ENCODE measurements at regions not wholly inside any gene's neighbourhood (a gene's known extent, or its start where the extent isn't known, plus 50 kb on each side); places are given as distances from the start of the nearest gene placed in this dataset.

- no CpG with 5 or more reads among the region's 3 CpGs for WGBS (ENCODE audit: extremely low coverage, insufficient coverage, insufficient read length)
- no peak overlapping the region for H3K4ac ChIP-seq (ENCODE audit: low read depth, low read length)
- H3K4me2 ChIP-seq (ENCODE audit: low read length), result no peak overlapping the region
Observed at GRCh38 chr12:85673921-85674420, 162.2 kb downstream of the RASSF9 start.

GRCh38 chr12:85676816-85677749, 159.1 kb downstream of the RASSF9 start:
- H4K8ac ChIP-seq (ENCODE audit: low read depth, low read length), result no peak overlapping the region
- H3K23ac ChIP-seq (ENCODE audit: low read length), result no peak overlapping the region
- no peak overlapping the region for H4K91ac ChIP-seq (ENCODE audit: low read depth, low read length)
- H2BK120ac ChIP-seq (ENCODE audit: insufficient read depth, low read length, poor library complexity), result no peak overlapping the region
- no peaks in the 10 kb centered on the region for H3K27me3 ChIP-seq (ENCODE audit: insufficient read depth, low read length)
- H3K36me3 ChIP-seq (ENCODE audit: control insufficient read depth in 1 of 2, insufficient read depth in 2 of 2, low read length in 2 of 2), result no peaks in the 10 kb centered on the region
- H3K9ac ChIP-seq (ENCODE audit: low read length), result no peak overlapping the region
- no peak overlapping the region for H2BK5ac ChIP-seq (ENCODE audit: low read depth, low read length, poor library complexity)
- H3K4me3 ChIP-seq (ENCODE audit: low read depth, low read length), result no peak overlapping the region
- H4K12ac ChIP-seq (ENCODE audit: low read depth, low read length), result no peak overlapping the region
- no peak overlapping the region for H3K4me2 ChIP-seq (ENCODE audit: low read length)
- no peaks in the 10 kb centered on the region for H3K4me1 ChIP-seq (ENCODE audit: control insufficient read depth in 1 of 2, insufficient read depth in 2 of 2, low read length in 2 of 2)
- H3K27ac ChIP-seq (ENCODE audit: low read depth, low read length), result no peak overlapping the region
- H2AFZ ChIP-seq (ENCODE audit: insufficient read depth, low read length, poor library complexity), result no peak overlapping the region
- no peaks in the 10 kb centered on the region for H3K9me3 ChIP-seq (ENCODE audit: insufficient read depth, low read depth, low read length)
- no peak for DNase-seq
- no peak overlapping the region for H3K14ac ChIP-seq (ENCODE audit: low read length)
- H3K79me2 ChIP-seq (ENCODE audit: control insufficient read depth, insufficient read depth, low read length, poor library complexity), result no peaks in the 10 kb centered on the region
- whole genome bisulfite sequencing (ENCODE audit: extremely low coverage, insufficient coverage, insufficient read length), result no CpG with 5 or more reads among the region's 4 CpGs
- no peak overlapping the region for H3K18ac ChIP-seq (ENCODE audit: low read length)
- H2AK5ac ChIP-seq (ENCODE audit: low read length), result no peak overlapping the region
- no peak overlapping the region for H2BK12ac ChIP-seq (ENCODE audit: low read length)
- no peak overlapping the region for H3K4ac ChIP-seq (ENCODE audit: low read depth, low read length)
- no peaks in the 10 kb centered on the region for H3K79me1 ChIP-seq (ENCODE audit: low read length)

More at GRCh38 chr12:85673921-85674420, 162.2 kb downstream of the RASSF9 start:
- no peak overlapping the region for H3K23ac ChIP-seq (ENCODE audit: low read length)
- H4K12ac ChIP-seq (ENCODE audit: low read depth, low read length), result no peak overlapping the region
- DNase-seq, result no peak
- no peak overlapping the region for H2AFZ ChIP-seq (ENCODE audit: insufficient read depth, low read length, poor library complexity)
- H3K9ac ChIP-seq (ENCODE audit: low read length), result no peak overlapping the region
- H2BK5ac ChIP-seq (ENCODE audit: low read depth, low read length, poor library complexity), result no peak overlapping the region
- no peak overlapping the region for H3K18ac ChIP-seq (ENCODE audit: low read length)
- no peak overlapping the region for H2BK12ac ChIP-seq (ENCODE audit: low read length)
- H3K27ac ChIP-seq (ENCODE audit: low read depth, low read length), result no peak overlapping the region
- H4K8ac ChIP-seq (ENCODE audit: low read depth, low read length), result no peak overlapping the region
- H3K4me1 ChIP-seq (ENCODE audit: control insufficient read depth in 1 of 2, insufficient read depth in 2 of 2, low read length in 2 of 2), result no peaks in the 10 kb centered on the region
- H3K79me1 ChIP-seq (ENCODE audit: low read length), result no peaks in the 10 kb centered on the region
- H2AK5ac ChIP-seq (ENCODE audit: low read length), result no peak overlapping the region
- H3K9me3 ChIP-seq (ENCODE audit: insufficient read depth, low read depth, low read length), result no peaks in the 10 kb centered on the region
- H4K91ac ChIP-seq (ENCODE audit: low read depth, low read length), result no peak overlapping the region
- no peaks in the 10 kb centered on the region for H3K27me3 ChIP-seq (ENCODE audit: insufficient read depth, low read length)
- no peaks in the 10 kb centered on the region for H3K79me2 ChIP-seq (ENCODE audit: control insufficient read depth, insufficient read depth, low read length, poor library complexity)
- no peaks in the 10 kb centered on the region for H3K36me3 ChIP-seq (ENCODE audit: control insufficient read depth in 1 of 2, insufficient read depth in 2 of 2, low read length in 2 of 2)
- H3K14ac ChIP-seq (ENCODE audit: low read length), result no peak overlapping the region
- H3K4me3 ChIP-seq (ENCODE audit: low read depth, low read length), result no peak overlapping the region
- H2BK120ac ChIP-seq (ENCODE audit: insufficient read depth, low read length, poor library complexity), result no peak overlapping the region

- H3K14ac ChIP-seq (ENCODE audit: low read length), result no peak overlapping the region
- H3K79me2 ChIP-seq (ENCODE audit: control insufficient read depth, insufficient read depth, low read length, poor library complexity), result no peaks in the 10 kb centered on the region
- no peak overlapping the region for H3K9ac ChIP-seq (ENCODE audit: low read length)
- H3K27me3 ChIP-seq (ENCODE audit: insufficient read depth, low read length), result no peaks in the 10 kb centered on the region
- no peaks in the 10 kb centered on the region for H3K4me1 ChIP-seq (ENCODE audit: control insufficient read depth in 1 of 2, insufficient read depth in 2 of 2, low read length in 2 of 2)
- H3K27ac ChIP-seq (ENCODE audit: low read depth, low read length), result no peak overlapping the region
- DNase-seq, result no peak
- no peak overlapping the region for H4K8ac ChIP-seq (ENCODE audit: low read depth, low read length)
- no peaks in the 10 kb centered on the region for H3K36me3 ChIP-seq (ENCODE audit: control insufficient read depth in 1 of 2, insufficient read depth in 2 of 2, low read length in 2 of 2)
- H2AFZ ChIP-seq (ENCODE audit: insufficient read depth, low read length, poor library complexity), result no peak overlapping the region
- H3K4ac ChIP-seq (ENCODE audit: low read depth, low read length), result no peak overlapping the region
- H3K4me2 ChIP-seq (ENCODE audit: low read length), result no peak overlapping the region
- no peak overlapping the region for H3K18ac ChIP-seq (ENCODE audit: low read length)
- H3K23ac ChIP-seq (ENCODE audit: low read length), result no peak overlapping the region
- no peak overlapping the region for H4K12ac ChIP-seq (ENCODE audit: low read depth, low read length)
- no peaks in the 10 kb centered on the region for H3K79me1 ChIP-seq (ENCODE audit: low read length)
- no peak overlapping the region for H2BK12ac ChIP-seq (ENCODE audit: low read length)
- H2AK5ac ChIP-seq (ENCODE audit: low read length), result no peak overlapping the region
- no peak overlapping the region for H2BK5ac ChIP-seq (ENCODE audit: low read depth, low read length, poor library complexity)
- no peak overlapping the region for H2BK120ac ChIP-seq (ENCODE audit: insufficient read depth, low read length, poor library complexity)
- H3K4me3 ChIP-seq (ENCODE audit: low read depth, low read length), result no peak overlapping the region
- no peaks in the 10 kb centered on the region for H3K9me3 ChIP-seq (ENCODE audit: insufficient read depth, low read depth, low read length)
- no peak overlapping the region for H4K91ac ChIP-seq (ENCODE audit: low read depth, low read length)
- WGBS (ENCODE audit: extremely low coverage, insufficient coverage, insufficient read length), result no CpG with 5 or more reads among the region's 1 CpG
Observed at GRCh38 chr12:85679296-85679695, 156.9 kb downstream of the RASSF9 start.

- H4K8ac ChIP-seq (ENCODE audit: low read depth, low read length), result no peak overlapping the region
- H3K79me2 ChIP-seq (ENCODE audit: control insufficient read depth, insufficient read depth, low read length, poor library complexity), result no peaks in the 10 kb centered on the region
- H4K91ac ChIP-seq (ENCODE audit: low read depth, low read length), result no peak overlapping the region
- no peak overlapping the region for H2AK5ac ChIP-seq (ENCODE audit: low read length)
- no peak overlapping the region for H3K27ac ChIP-seq (ENCODE audit: low read depth, low read length)
- H4K12ac ChIP-seq (ENCODE audit: low read depth, low read length), result no peak overlapping the region
- no peak overlapping the region for H3K4ac ChIP-seq (ENCODE audit: low read depth, low read length)
- H3K79me1 ChIP-seq (ENCODE audit: low read length), result no peaks in the 10 kb centered on the region
- no peaks in the 10 kb centered on the region for H3K4me1 ChIP-seq (ENCODE audit: control insufficient read depth in 1 of 2, insufficient read depth in 2 of 2, low read length in 2 of 2)
- H2BK5ac ChIP-seq (ENCODE audit: low read depth, low read length, poor library complexity), result no peak overlapping the region
- H3K14ac ChIP-seq (ENCODE audit: low read length), result no peak overlapping the region
- no peak overlapping the region for H2BK120ac ChIP-seq (ENCODE audit: insufficient read depth, low read length, poor library complexity)
- no peaks in the 10 kb centered on the region for H3K9me3 ChIP-seq (ENCODE audit: insufficient read depth, low read depth, low read length)
- no peaks in the 10 kb centered on the region for H3K27me3 ChIP-seq (ENCODE audit: insufficient read depth, low read length)
- H3K4me2 ChIP-seq (ENCODE audit: low read length), result no peak overlapping the region
- no peak overlapping the region for H3K23ac ChIP-seq (ENCODE audit: low read length)
- no peak overlapping the region for H2BK12ac ChIP-seq (ENCODE audit: low read length)
- H3K18ac ChIP-seq (ENCODE audit: low read length), result no peak overlapping the region
- no peak for DNase-seq
- H3K9ac ChIP-seq (ENCODE audit: low read length), result no peak overlapping the region
- no peak overlapping the region for H3K4me3 ChIP-seq (ENCODE audit: low read depth, low read length)
- no CpG with 5 or more reads among the region's 1 CpG for WGBS (ENCODE audit: extremely low coverage, insufficient coverage, insufficient read length)
- no peaks in the 10 kb centered on the region for H3K36me3 ChIP-seq (ENCODE audit: control insufficient read depth in 1 of 2, insufficient read depth in 2 of 2, low read length in 2 of 2)
- H2AFZ ChIP-seq (ENCODE audit: insufficient read depth, low read length, poor library complexity), result no peak overlapping the region
Observed at GRCh38 chr12:85680881-85681280, 155.3 kb downstream of the RASSF9 start.
